Endothelial cell of umbilical vein (primary cell): ENCODE measurements at regions not wholly inside any gene's neighbourhood (a gene's known extent, or its start where the extent isn't known, plus 50 kb on each side); places are given as distances from the start of the nearest gene placed in this dataset.

Source experiments
- BruUV-seq: library from RNA; stranded (reverse); fragments of 400-500 nt; replicated peaks from 2 replicates; lab custom pipeline; 2021; lab: Mats Ljungman, UMichigan
- CTCF ChIA-PET: fragments of 300-600, 350-600 bp; sonication (Branson Sonifier 250); formaldehyde crosslinking; loops from one replicate; lab custom pipeline; 2021; ENCODE audit warnings: antibody characterized with exemption, inconsistent platforms; lab: Charles Lee
- POLR2A ChIA-PET: fragments of 300-600, 350-600 bp; sonication (Branson Sonifier 250); formaldehyde crosslinking; loops from one replicate; lab custom pipeline; 2021; ENCODE audit warnings: antibody characterized with exemption, inconsistent platforms; lab: Charles Lee
- DNase-seq: peaks from one replicate; pipeline ENCODE4 v3.0.0-alpha.2; 2011; ENCODE audit warnings: low read depth, low spot score
- FAIRE-seq: peaks from 2 replicates; lab custom pipeline; 2011; peaks lifted over from hg19 to GRCh38; lab: Jason Lieb, UNC
- H2AFZ ChIP-seq: 2 replicates; pipeline ENCODE4 v1.6.0; 2012; ENCODE audit warnings: low read depth, low read length, control low read depth, inconsistent platforms
- H3K27ac ChIP-seq: 2 replicates; pipeline ENCODE4 v1.5.1; 2011; ENCODE audit warnings: low read depth, mild to moderate bottlenecking, control low read depth, low read length, moderate library complexity; ENCODE audit not compliant: insufficient read depth
- H3K27me3 ChIP-seq, 2 experiments: 2 replicates each; pipeline versions ENCODE4 v1.6.0 to v1.6.1; 2011; ENCODE audit warnings: low read length in 2 of 2, mixed read lengths in 1 of 2; ENCODE audit not compliant: control insufficient read depth in 2 of 2, insufficient read depth in 2 of 2
- H3K36me3 ChIP-seq, 2 experiments: 2 replicates in 1 of 2; 3 replicates in 1 of 2; pipeline ENCODE4 v1.5.1; 2011; ENCODE audit warnings: low read length in 2 of 2, mild to moderate bottlenecking in 1 of 2, moderate library complexity in 1 of 2; ENCODE audit not compliant: control insufficient read depth in 2 of 2, insufficient read depth in 2 of 2; ENCODE audit errors: extremely low read depth in 1 of 2
- H3K4me1 ChIP-seq: 3 replicates; pipeline ENCODE4 v1.5.1; 2011; ENCODE audit warnings: mild to moderate bottlenecking, low read length; ENCODE audit not compliant: control insufficient read depth, insufficient read depth; ENCODE audit errors: extremely low read depth
- H3K4me2 ChIP-seq: 2 replicates; pipeline ENCODE4 v1.6.1; 2011; ENCODE audit warnings: low read length, control low read depth, mixed read lengths; ENCODE audit not compliant: insufficient read depth
- H3K4me3 ChIP-seq, 3 experiments: fragments of 200-600 bp in 1 of 3; sonication (generic), shearing (Covaris generic) in 1 of 3; replicated peaks in 1 of 3; 2 replicates each; pipeline ENCODE4 v1.5.1; 2011 to 2016; ENCODE audit warnings: control low read depth in 3 of 3, low read length in 3 of 3, mild to moderate bottlenecking in 2 of 3, inconsistent platforms in 1 of 3, low read depth in 1 of 3, moderate library complexity in 1 of 3; ENCODE audit not compliant: insufficient read depth in 1 of 3
- H3K79me2 ChIP-seq: 2 replicates; pipeline ENCODE4 v1.6.0; 2012; ENCODE audit warnings: low read length, inconsistent platforms; ENCODE audit not compliant: control insufficient read depth, insufficient read depth
- H3K9ac ChIP-seq: replicated peaks from 2 replicates; pipeline ENCODE3; 2011; ENCODE audit warnings: low read length, control low read depth; ENCODE audit not compliant: insufficient read depth; ENCODE audit errors: extremely low read depth
- H3K9me1 ChIP-seq: replicated peaks from 3 replicates; pipeline ENCODE4 v1.6.0; 2011; ENCODE audit warnings: mild to moderate bottlenecking, low read length; ENCODE audit not compliant: control insufficient read depth, insufficient read depth; ENCODE audit errors: extremely low read depth
- H3K9me3 ChIP-seq: replicated peaks from 2 replicates; pipeline ENCODE4 v1.5.1; 2012; ENCODE audit warnings: low read length, inconsistent platforms; ENCODE audit not compliant: control insufficient read depth, insufficient read depth
- H4K20me1 ChIP-seq: replicated peaks from 2 replicates; pipeline ENCODE3; 2011; ENCODE audit warnings: mild to moderate bottlenecking, low read length; ENCODE audit not compliant: control insufficient read depth, insufficient read depth; ENCODE audit errors: extremely low read depth
- FOS ChIP-seq: IDR thresholded peaks from 2 replicates; pipeline ENCODE4 v1.6.1; 2011; ENCODE audit warnings: mild to moderate bottlenecking, low read length, moderate library complexity, borderline replicate concordance; ENCODE audit not compliant: insufficient read depth
- GATA2 ChIP-seq: IDR thresholded peaks from 2 replicates; pipeline ENCODE4 v1.7.0; 2011; ENCODE audit warnings: low read depth, mild to moderate bottlenecking, moderate library complexity, mixed read lengths, low read length; ENCODE audit not compliant: insufficient read length, insufficient read depth
- JUN ChIP-seq: IDR thresholded peaks from 2 replicates; pipeline ENCODE4 v1.6.1; 2011; ENCODE audit warnings: borderline replicate concordance, low read depth; ENCODE audit not compliant: insufficient read length, insufficient read depth
- MYC ChIP-seq: IDR thresholded peaks from one replicate; pipeline ENCODE4 v1.6.1; 2011; ENCODE audit warnings: mild to moderate bottlenecking, low read depth, low read length
- POLR2AphosphoS5 ChIP-seq: IDR thresholded peaks from 2 replicates; pipeline ENCODE4 v1.6.1; 2012; ENCODE audit warnings: low read depth, mild to moderate bottlenecking, control low read depth, low read length, moderate library complexity; ENCODE audit not compliant: insufficient read depth
- dilution Hi-C: fragments of 300-500 bp; cut with MboI; formaldehyde crosslinking; loops from one replicate; pipeline ENCODE4 v1.15.0; 2019; ENCODE audit warnings: low sequenced_read_pairs; ENCODE audit not compliant: extremely low pct_ligation_motif_present
- intact Hi-C: fragments of 100-400 bp; cut with micrococcal nuclease; formaldehyde crosslinking; loops from one replicate; pipeline ENCODE4 v1.10.0; 2022
- TF ChIP-seq, protein P1 (sequence below): IDR thresholded peaks from 2 replicates; pipeline ENCODE4 v1.6.1; 2011; ENCODE audit not compliant: insufficient read depth, insufficient read length
- TF ChIP-seq, protein P2 (sequence below), 2 donors: IDR thresholded peaks; 1 replicate in 1 of 2; 2 replicates in 1 of 2; pipeline ENCODE4 v1.5.1; 2011; ENCODE audit warnings: low read length in 2 of 2, mild to moderate bottlenecking in 2 of 2, moderate library complexity in 2 of 2, control low read depth in 1 of 2, inconsistent platforms in 1 of 2, low read depth in 1 of 2; ENCODE audit not compliant: insufficient read depth in 1 of 2; ENCODE audit errors: extremely low read depth in 1 of 2

DNA sequence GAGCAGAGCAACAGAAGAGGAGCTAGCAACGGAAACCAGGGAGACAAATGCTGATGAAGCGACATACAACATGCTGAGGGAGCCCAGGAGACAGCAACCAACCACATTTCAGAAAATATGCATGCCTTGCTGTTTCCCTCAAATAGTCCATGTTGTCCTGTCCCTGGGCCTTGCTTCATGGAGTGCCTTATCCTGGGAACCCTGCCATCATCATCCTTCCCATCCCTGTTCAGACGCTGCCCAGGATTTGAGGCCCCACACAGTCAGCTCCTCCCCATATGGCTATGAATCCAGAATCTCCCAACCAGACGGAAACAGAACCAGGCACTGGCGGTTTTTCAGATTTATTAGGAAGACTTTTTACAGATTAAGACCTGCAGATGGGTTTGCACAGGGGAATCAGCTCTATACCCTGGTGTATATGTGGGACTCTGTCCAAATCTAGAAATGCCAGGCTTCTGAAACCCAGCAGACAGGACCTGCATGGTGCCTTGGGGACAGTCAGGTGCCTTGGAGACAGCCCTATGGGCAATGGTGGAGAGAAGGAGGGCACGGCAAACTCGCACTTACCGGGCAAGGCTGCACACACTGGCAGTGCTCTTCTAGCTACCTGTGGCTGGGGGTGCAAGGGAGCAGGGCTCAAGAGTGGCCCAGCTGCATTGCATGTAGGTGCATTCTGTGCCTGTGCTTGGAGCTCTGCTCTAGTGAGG, 199.7 kb upstream of the MAMLD1 start:
- ChIA-PET CTCF (no interaction called here), POLR2A (no interaction called here)
- H3K9me1 ChIP-seq: no peaks in the 10 kb centered on the region
- H3K4me3 ChIP-seq: no peak overlapping the region
- H2AFZ ChIP-seq: no peak overlapping the region
- no peaks in the 10 kb centered on the region for H3K4me1 ChIP-seq
- no peak for TF ChIP-seq GATA2
- TF ChIP-seq, protein P1, sequence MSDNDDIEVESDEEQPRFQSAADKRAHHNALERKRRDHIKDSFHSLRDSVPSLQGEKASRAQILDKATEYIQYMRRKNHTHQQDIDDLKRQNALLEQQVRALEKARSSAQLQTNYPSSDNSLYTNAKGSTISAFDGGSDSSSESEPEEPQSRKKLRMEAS: no peak
- TF ChIP-seq, protein P2, sequence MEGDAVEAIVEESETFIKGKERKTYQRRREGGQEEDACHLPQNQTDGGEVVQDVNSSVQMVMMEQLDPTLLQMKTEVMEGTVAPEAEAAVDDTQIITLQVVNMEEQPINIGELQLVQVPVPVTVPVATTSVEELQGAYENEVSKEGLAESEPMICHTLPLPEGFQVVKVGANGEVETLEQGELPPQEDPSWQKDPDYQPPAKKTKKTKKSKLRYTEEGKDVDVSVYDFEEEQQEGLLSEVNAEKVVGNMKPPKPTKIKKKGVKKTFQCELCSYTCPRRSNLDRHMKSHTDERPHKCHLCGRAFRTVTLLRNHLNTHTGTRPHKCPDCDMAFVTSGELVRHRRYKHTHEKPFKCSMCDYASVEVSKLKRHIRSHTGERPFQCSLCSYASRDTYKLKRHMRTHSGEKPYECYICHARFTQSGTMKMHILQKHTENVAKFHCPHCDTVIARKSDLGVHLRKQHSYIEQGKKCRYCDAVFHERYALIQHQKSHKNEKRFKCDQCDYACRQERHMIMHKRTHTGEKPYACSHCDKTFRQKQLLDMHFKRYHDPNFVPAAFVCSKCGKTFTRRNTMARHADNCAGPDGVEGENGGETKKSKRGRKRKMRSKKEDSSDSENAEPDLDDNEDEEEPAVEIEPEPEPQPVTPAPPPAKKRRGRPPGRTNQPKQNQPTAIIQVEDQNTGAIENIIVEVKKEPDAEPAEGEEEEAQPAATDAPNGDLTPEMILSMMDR (IDR thresholded peaks at IDR 0.05; ENCODE audit: extremely low read depth in 1 of 2, insufficient read depth in 1 of 2, low read depth in 1 of 2, low read length in 2 of 2): no peak
- TF ChIP-seq JUN: no peak
- TF ChIP-seq FOS: no peak
- TF ChIP-seq MYC: no peak
- TF ChIP-seq POLR2AphosphoS5: no peak
- no peaks in the 10 kb centered on the region for H3K9me3 ChIP-seq
- dilution Hi-C loops: no loop called here
- intact Hi-C loops: no loop called here
- BruUV-seq: no TSS peak
- no peak overlapping the region for H3K9ac ChIP-seq
- H4K20me1 ChIP-seq: no peaks in the 10 kb centered on the region
- DNase-seq (no peak), FAIRE-seq (no peak)
- H3K27me3 ChIP-seq: no peaks in the 10 kb centered on the region
- H3K79me2 ChIP-seq: no peaks in the 10 kb centered on the region
- H3K4me2 ChIP-seq: no peak overlapping the region
- H3K36me3 ChIP-seq: no peaks in the 10 kb centered on the region
- no peak overlapping the region for H3K27ac ChIP-seq
